GM13976 (cell line): ENCODE measurements at regions not wholly inside any gene's neighbourhood (a gene's known extent, or its start where the extent isn't known, plus 50 kb on each side); places are given as distances from the start of the nearest gene placed in this dataset.
"Not testable (repeated sequence)": the region's sequence is repeated elsewhere in the genome, so short reads cannot be mapped to it uniquely, and the experiment has no call there.

Source experiments
- DNase-seq: peaks from one replicate; pipeline ENCODE4 v3.0.0; 2012; ENCODE audit warnings: low spot score
- CTCF ChIP-seq: IDR thresholded peaks from 2 replicates; pipeline ENCODE4 v1.5.1; 2012; ENCODE audit warnings: borderline replicate concordance, mild to moderate bottlenecking; ENCODE audit not compliant: insufficient read depth; ENCODE audit errors: extremely low read depth, missing control alignments, control extremely low read depth
- in situ Hi-C: fragments of 300-500 bp; cut with MboI; formaldehyde crosslinking; loops from one replicate; pipeline ENCODE4 v1.12.0; 2022; ENCODE audit warnings: low sequenced_read_pairs, mixed read lengths, inconsistent platforms; ENCODE audit not compliant: unreplicated experiment

GRCh38 chr5:104347119-104347708, 784.6 kb upstream of the NUDT12 start:
- in situ Hi-C loops, result no loop called here
- no peak for DNase-seq

GRCh38 chr5:104345222-104346016, 782.8 kb upstream of the NUDT12 start:
- in situ Hi-C loops, result no loop called here
- DNase-seq, result no peak
- TF ChIP-seq CTCF, result no peak

More at GRCh38 chr5:104347119-104347708, 784.6 kb upstream of the NUDT12 start:
- TF ChIP-seq CTCF, result no peak

GRCh38 chr5:104344809-104345208, 782.2 kb upstream of the NUDT12 start:
- DNase-seq, result no peak
- no peak for TF ChIP-seq CTCF
- in situ Hi-C loops, result no loop called here

- no peak for DNase-seq
- in situ Hi-C loops, result no loop called here
- TF ChIP-seq CTCF, result no peak
Observed at GRCh38 chr5:104327801-104328200, 765.2 kb upstream of the NUDT12 start.

GRCh38 chr5:104326966-104327365, 764.4 kb upstream of the NUDT12 start:
- TF ChIP-seq CTCF, result no peak
- in situ Hi-C loops, result no loop called here
- no peak for DNase-seq

GRCh38 chr5:104325356-104325755, 762.8 kb upstream of the NUDT12 start:
- no peak for TF ChIP-seq CTCF
- no peak for DNase-seq
- in situ Hi-C loops, result no loop called here

GRCh38 chr5:104316676-104317075, 754.1 kb upstream of the NUDT12 start:
- DNase-seq, in situ Hi-C loops: not testable (repeated sequence)
